Natural killer cell (primary cell): ENCODE measurements at regions not wholly inside any gene's neighbourhood (a gene's known extent, or its start where the extent isn't known, plus 50 kb on each side); places are given as distances from the start of the nearest gene placed in this dataset.

Experiments used
- ATAC-seq, 3 donors: fragments of 150-1000 bp in 2 of 3; fragments of 200-7000 bp in 1 of 3; cut with Tn5 transposase; 1 replicate in 1 of 3; 2 replicates in 2 of 3; pipeline ENCODE4 v1.10.0; 2021; ENCODE audit warnings: mild to moderate bottlenecking in 2 of 3, moderate library complexity in 2 of 3
- DNase-seq, 2 donors: peaks; one replicate each; pipeline versions ENCODE4 v3.0.0 to v3.0.0-alpha.2; 2013 to 2021; ENCODE audit warnings: mixed read lengths in 1 of 2
- H3K27ac ChIP-seq: one replicate; pipeline ENCODE4 v1.5.1; 2013; ENCODE audit warnings: mild to moderate bottlenecking, low read length
- H3K27me3 ChIP-seq: one replicate; pipeline ENCODE4 v1.6.1; 2013; ENCODE audit warnings: low read length; ENCODE audit not compliant: control insufficient read depth, insufficient read depth
- H3K36me3 ChIP-seq: one replicate; pipeline ENCODE4 v1.6.1; 2013; ENCODE audit warnings: low read length; ENCODE audit not compliant: control insufficient read depth, insufficient read depth
- H3K4me1 ChIP-seq: one replicate; pipeline ENCODE4 v1.6.1; 2013; ENCODE audit warnings: low read length; ENCODE audit not compliant: control insufficient read depth, insufficient read depth
- H3K4me3 ChIP-seq: one replicate; pipeline ENCODE4 v1.5.1; 2013; ENCODE audit warnings: low read length
- H3K9me3 ChIP-seq: one replicate; pipeline ENCODE4 v1.6.1; 2013; ENCODE audit warnings: low read length; ENCODE audit not compliant: control insufficient read depth, insufficient read depth
- H3K27ac Mint-ChIP-seq, 2 donors: one replicate each; pipeline ENCODE4 v1.8.0; 2022; ENCODE audit warnings: mild to moderate bottlenecking in 2 of 2, mixed read lengths in 2 of 2, moderate library complexity in 1 of 2
- H3K27me3 Mint-ChIP-seq, 2 donors: one replicate each; pipeline ENCODE4 v1.8.0; 2022; ENCODE audit warnings: low read depth in 2 of 2, mixed read lengths in 2 of 2
- H3K36me3 Mint-ChIP-seq: one replicate; pipeline ENCODE4 v1.8.0; 2022; ENCODE audit warnings: mixed read lengths
- H3K4me1 Mint-ChIP-seq, 2 donors: one replicate each; pipeline ENCODE4 v1.8.0; 2022; ENCODE audit warnings: mixed read lengths in 2 of 2
- H3K4me3 Mint-ChIP-seq: one replicate; pipeline ENCODE4 v1.8.0; 2022; ENCODE audit warnings: mild to moderate bottlenecking, moderate library complexity, mixed read lengths
- H3K9me3 Mint-ChIP-seq, 2 donors: one replicate each; pipeline ENCODE4 v1.8.0; 2022; ENCODE audit warnings: mixed read lengths in 2 of 2
- WGBS: methylation state at CpG from one replicate; pipeline ENCODE4 v1.1.7; 2013; ENCODE audit warnings: missing lambda C conversion rate; ENCODE audit not compliant: insufficient coverage; 5-methylcytosine and 5-hydroxymethylcytosine counted together
- intact Hi-C: fragments of 100-400 bp; cut with micrococcal nuclease; formaldehyde crosslinking; loops from one replicate; pipeline ENCODE4 v1.14.2; 2022
- TF ChIP-seq, protein P1 (sequence below): fragments of 200-600 bp; IDR thresholded peaks from one replicate; pipeline ENCODE4 v1.8.0; 2022; ENCODE audit warnings: antibody characterized with exemption

DNA sequence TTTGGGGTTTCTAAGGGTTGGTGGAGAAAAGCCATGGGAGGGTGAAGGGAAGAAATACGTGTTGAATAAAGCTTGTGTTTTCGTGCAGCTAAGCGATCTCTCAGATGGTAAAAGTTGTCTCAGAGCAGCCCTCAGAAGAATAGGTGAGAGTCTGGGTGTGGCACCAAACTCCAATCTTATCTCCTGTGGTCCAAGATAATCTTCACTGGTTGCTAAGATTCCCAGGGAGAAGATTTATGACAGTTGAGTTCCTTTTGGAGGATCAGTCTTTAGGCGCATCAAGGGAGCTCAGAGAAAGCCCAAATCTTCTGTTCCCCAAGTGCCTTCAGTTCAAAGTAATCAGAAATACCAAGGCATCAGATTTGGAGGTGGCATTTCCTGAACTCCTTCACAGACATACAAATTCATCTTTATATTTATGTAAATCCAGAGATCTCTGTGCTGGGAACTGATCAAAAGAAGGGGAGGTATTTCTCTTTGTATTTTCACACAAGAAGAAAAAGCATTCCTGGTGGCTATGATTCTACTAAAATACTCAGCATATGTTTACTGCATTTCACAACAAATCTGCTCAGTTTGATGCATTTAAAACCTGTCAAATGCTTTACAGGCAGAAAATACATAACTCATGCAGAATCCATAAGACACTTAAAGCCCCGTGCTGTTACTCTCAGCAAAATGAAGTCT is 102.9 kb downstream of the ABCC12 start:
- whole genome bisulfite sequencing: 80% methylated on average over 5 of the region's 5 CpGs
- H3K4me1 Mint-ChIP-seq: peaks cover 0 to 4% of the 10 kb centered on the region in 2 donors
- no peak for DNase-seq
- no peaks in the 10 kb centered on the region for H3K9me3 Mint-ChIP-seq
- H3K27ac ChIP-seq: no peak overlapping the region
- H3K27ac Mint-ChIP-seq: no peak overlapping the region
- TF ChIP-seq, protein P1, sequence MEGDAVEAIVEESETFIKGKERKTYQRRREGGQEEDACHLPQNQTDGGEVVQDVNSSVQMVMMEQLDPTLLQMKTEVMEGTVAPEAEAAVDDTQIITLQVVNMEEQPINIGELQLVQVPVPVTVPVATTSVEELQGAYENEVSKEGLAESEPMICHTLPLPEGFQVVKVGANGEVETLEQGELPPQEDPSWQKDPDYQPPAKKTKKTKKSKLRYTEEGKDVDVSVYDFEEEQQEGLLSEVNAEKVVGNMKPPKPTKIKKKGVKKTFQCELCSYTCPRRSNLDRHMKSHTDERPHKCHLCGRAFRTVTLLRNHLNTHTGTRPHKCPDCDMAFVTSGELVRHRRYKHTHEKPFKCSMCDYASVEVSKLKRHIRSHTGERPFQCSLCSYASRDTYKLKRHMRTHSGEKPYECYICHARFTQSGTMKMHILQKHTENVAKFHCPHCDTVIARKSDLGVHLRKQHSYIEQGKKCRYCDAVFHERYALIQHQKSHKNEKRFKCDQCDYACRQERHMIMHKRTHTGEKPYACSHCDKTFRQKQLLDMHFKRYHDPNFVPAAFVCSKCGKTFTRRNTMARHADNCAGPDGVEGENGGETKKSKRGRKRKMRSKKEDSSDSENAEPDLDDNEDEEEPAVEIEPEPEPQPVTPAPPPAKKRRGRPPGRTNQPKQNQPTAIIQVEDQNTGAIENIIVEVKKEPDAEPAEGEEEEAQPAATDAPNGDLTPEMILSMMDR: no peak
- no peaks in the 10 kb centered on the region for H3K4me1 ChIP-seq
- H3K9me3 ChIP-seq: no peaks in the 10 kb centered on the region
- no peak overlapping the region for H3K4me3 Mint-ChIP-seq
- peaks cover 7 to 29% of the 10 kb centered on the region in 2 donors for H3K27me3 Mint-ChIP-seq
- H3K36me3 Mint-ChIP-seq: no peaks in the 10 kb centered on the region
- H3K4me3 ChIP-seq: no peak overlapping the region
- H3K36me3 ChIP-seq: no peaks in the 10 kb centered on the region
- no peak for ATAC-seq
- no peaks in the 10 kb centered on the region for H3K27me3 ChIP-seq
- intact Hi-C loops: no loop called here

GRCh38 chr16:48050871-48051270 is 104.9 kb downstream of the ABCC12 start:
- 100% methylated on average over 2 of the region's 2 CpGs for WGBS
- H3K27me3 Mint-ChIP-seq: peaks cover 4 to 22% of the 10 kb centered on the region in 2 donors
- no peaks in the 10 kb centered on the region for H3K27me3 ChIP-seq
- no peaks in the 10 kb centered on the region for H3K9me3 Mint-ChIP-seq
- no peak overlapping the region for H3K27ac ChIP-seq
- no peak overlapping the region for H3K4me3 Mint-ChIP-seq
- no peaks in the 10 kb centered on the region for H3K4me1 ChIP-seq
- ATAC-seq (no peak), DNase-seq (no peak)
- H3K9me3 ChIP-seq: no peaks in the 10 kb centered on the region
- H3K4me1 Mint-ChIP-seq: peaks cover 0 to 4% of the 10 kb centered on the region in 2 donors
- TF ChIP-seq, protein P1: no peak
- H3K36me3 Mint-ChIP-seq: no peaks in the 10 kb centered on the region
- intact Hi-C loops: no loop called here
- no peaks in the 10 kb centered on the region for H3K36me3 ChIP-seq
- no peak overlapping the region for H3K27ac Mint-ChIP-seq
- H3K4me3 ChIP-seq: no peak overlapping the region

DNA sequence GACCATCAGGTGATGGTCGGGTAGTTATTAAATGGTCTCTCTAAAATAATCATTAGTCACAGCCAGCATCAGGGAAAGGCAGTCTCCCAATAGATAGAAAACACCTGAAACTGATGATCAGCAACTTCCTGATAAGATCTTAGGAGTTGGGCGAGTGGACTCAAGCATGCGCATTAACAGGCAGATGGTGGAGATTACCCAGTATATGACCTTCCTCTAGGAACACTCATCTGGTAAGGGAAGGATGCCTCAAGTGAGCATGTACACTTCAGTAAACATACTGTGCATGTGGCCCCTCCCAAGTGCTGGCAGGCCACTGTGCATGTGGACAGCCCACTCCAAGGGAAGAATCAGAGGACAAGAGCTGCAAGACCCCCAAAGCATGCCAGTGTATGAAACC is 105.9 kb downstream of the ABCC12 start:
- Histone ChIP-seq H3K27ac (no peak overlapping the region), H3K4me3 (no peak overlapping the region), H3K9me3 (no peaks in the 10 kb centered on the region), H3K27me3 (no peaks in the 10 kb centered on the region), H3K36me3 (no peaks in the 10 kb centered on the region), H3K4me1 (no peaks in the 10 kb centered on the region)
- DNase-seq (no peak), ATAC-seq (no peak)
- TF ChIP-seq, protein P1: no peak
- H3K9me3 Mint-ChIP-seq: no peaks in the 10 kb centered on the region
- intact Hi-C loops: no loop called here
- H3K27me3 Mint-ChIP-seq: peaks cover 4 to 20% of the 10 kb centered on the region in 2 donors
- WGBS: 88% methylated on average over 2 of the region's 3 CpGs
- H3K4me3 Mint-ChIP-seq: no peak overlapping the region
- peaks cover 0 to 2% of the 10 kb centered on the region in 2 donors for H3K4me1 Mint-ChIP-seq
- H3K36me3 Mint-ChIP-seq: no peaks in the 10 kb centered on the region
- no peak overlapping the region for H3K27ac Mint-ChIP-seq

GRCh38 chr16:48047720-48048119 is 108.1 kb downstream of the ABCC12 start:
- Mint-ChIP-seq H3K9me3 (no peaks in the 10 kb centered on the region), H3K27ac (no peak overlapping the region), H3K4me1 (no peaks in the 10 kb centered on the region), H3K27me3 (peaks cover 4 to 11% of the 10 kb centered on the region in 2 donors), H3K36me3 (no peaks in the 10 kb centered on the region), H3K4me3 (no peak overlapping the region)
- intact Hi-C loops: no loop called here
- Histone ChIP-seq H3K36me3 (no peaks in the 10 kb centered on the region), H3K27ac (no peak overlapping the region), H3K4me3 (no peak overlapping the region), H3K4me1 (no peaks in the 10 kb centered on the region), H3K27me3 (no peaks in the 10 kb centered on the region), H3K9me3 (no peaks in the 10 kb centered on the region)
- ATAC-seq: no peak
- 4% methylated on average over 3 of the region's 3 CpGs for WGBS
- DNase-seq: no peak
- TF ChIP-seq, protein P1: no peak
